Mononuclear cell (primary cell): ENCODE measurements at regions not wholly inside any gene's neighbourhood (a gene's known extent, or its start where the extent isn't known, plus 50 kb on each side); places are given as distances from the start of the nearest gene placed in this dataset.

Experiments
- H3K27me3 ChIP-seq: 2 replicates; pipeline ENCODE4 v1.6.0; 2011; ENCODE audit warnings: low read length, control low read depth; ENCODE audit not compliant: insufficient read depth
- H3K4me1 ChIP-seq: 2 replicates; pipeline ENCODE4 v1.5.1; 2011; ENCODE audit warnings: mild to moderate bottlenecking, low read length, control low read depth; ENCODE audit not compliant: insufficient read depth
- H3K4me3 ChIP-seq: 2 replicates; pipeline ENCODE4 v1.5.1; 2011; ENCODE audit warnings: mild to moderate bottlenecking, low read length, moderate library complexity
- H3K9me3 ChIP-seq: 2 replicates; pipeline ENCODE4 v1.5.1; 2011; ENCODE audit warnings: low read depth, mild to moderate bottlenecking, control low read depth, low read length

DNA sequence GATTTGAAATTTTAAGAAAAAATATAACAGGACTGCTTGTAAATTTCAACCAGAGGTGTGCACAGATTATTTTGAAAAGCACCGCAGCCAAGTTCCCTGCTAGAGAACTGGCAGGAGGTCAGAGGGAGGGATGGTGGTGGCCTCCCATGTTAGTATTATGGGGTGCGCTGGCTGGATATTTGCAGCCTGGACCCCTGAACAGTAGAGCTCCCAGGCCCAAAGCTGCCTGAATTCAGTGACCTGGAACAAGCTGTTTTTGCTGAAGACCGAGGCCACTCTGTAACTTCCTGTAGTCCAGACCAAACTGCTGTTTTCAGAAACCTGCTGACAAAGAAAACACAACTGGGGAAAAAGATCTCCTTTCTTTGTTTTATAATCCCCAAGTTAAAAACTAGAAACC, 314.3 kb downstream of the TNS1 start:
- H3K4me3 ChIP-seq: no peak overlapping the region

GRCh38 chr2:217687771-217688170, 315.0 kb downstream of the TNS1 start:
- Histone ChIP-seq H3K27me3 (no peaks in the 10 kb centered on the region), H3K4me3 (no peak overlapping the region), H3K4me1 (no peaks in the 10 kb centered on the region), H3K9me3 (no peaks in the 10 kb centered on the region)

More for the DNA sequence above, 314.3 kb downstream of the TNS1 start:
- H3K27me3 ChIP-seq: no peaks in the 10 kb centered on the region
- H3K4me1 ChIP-seq: no peaks in the 10 kb centered on the region
- no peaks in the 10 kb centered on the region for H3K9me3 ChIP-seq

DNA sequence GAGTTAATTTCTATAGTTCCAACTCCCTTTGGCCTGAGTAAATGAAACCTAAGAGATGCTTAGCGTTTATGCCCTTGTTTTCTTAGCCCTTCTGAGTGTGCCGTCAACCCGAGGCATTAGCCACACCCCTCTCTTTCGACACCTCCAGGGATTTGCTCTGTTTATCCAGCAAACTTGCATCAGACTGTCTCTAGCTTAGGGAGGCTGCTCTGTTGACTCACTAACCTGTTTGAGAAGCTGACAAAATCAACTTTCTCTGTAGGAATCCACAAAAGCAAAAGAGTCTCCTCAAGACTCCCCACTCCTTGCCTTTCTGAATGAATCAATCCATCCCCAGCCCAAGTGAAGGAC, 317.6 kb downstream of the TNS1 start:
- H3K4me1 ChIP-seq: no peaks in the 10 kb centered on the region

DNA sequence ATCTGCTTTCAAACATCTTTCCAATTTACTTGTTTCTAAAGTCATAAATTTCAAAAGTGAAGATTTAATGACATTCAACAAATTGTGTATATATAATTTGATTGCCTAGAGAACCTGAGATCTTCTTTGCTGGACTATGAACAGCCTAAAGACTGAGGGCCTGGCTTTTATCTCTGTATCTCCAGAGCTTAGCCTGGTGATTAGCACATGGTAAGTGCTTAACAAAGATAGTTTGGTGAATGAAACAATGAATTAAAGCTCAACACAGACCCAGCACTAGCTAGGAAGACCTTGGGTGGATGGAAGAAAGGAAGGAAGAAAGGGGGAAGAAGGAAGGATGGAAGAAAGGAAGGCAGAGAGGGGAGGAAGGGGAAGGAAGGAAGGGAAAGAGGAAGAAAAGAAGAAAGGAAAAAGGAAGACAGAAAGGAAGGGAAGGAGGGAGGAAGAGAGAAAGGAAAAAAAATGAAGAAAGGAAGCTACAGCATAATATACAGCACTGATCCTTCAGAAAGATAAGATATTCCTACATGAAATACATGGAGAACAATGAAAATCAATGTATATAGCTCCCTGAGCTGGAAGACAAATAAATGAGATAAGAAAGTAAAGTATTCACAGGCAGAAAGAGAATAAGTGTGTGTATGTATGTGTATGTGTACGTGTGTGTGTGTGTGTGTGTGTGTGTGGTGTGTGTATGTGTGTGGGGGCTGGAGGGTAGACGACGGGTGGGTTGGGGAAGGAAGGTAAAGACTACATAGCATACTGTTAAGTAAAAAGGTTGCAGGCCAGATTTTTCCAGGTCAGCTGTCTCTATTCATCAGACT, 318.2 kb downstream of the TNS1 start:
- H3K4me1 ChIP-seq: no peaks in the 10 kb centered on the region
- H3K9me3 ChIP-seq: no peaks in the 10 kb centered on the region
- no peak overlapping the region for H3K4me3 ChIP-seq
- no peaks in the 10 kb centered on the region for H3K27me3 ChIP-seq

More for the DNA sequence above, 317.6 kb downstream of the TNS1 start:
- H3K4me3 ChIP-seq: no peak overlapping the region
- H3K9me3 ChIP-seq: no peaks in the 10 kb centered on the region
- H3K27me3 ChIP-seq: no peaks in the 10 kb centered on the region

GRCh38 chr2:217683106-217683870, 319.5 kb downstream of the TNS1 start:
- H3K4me3 ChIP-seq: no peak overlapping the region
- no peaks in the 10 kb centered on the region for H3K9me3 ChIP-seq
- H3K4me1 ChIP-seq: no peaks in the 10 kb centered on the region
- H3K27me3 ChIP-seq: no peaks in the 10 kb centered on the region

GRCh38 chr2:217681791-217682190, 321.0 kb downstream of the TNS1 start:
- H3K4me1 ChIP-seq: no peaks in the 10 kb centered on the region

GRCh38 chr2:217680381-217680780, 322.4 kb downstream of the TNS1 start:
- H3K27me3 ChIP-seq: no peaks in the 10 kb centered on the region
- no peak overlapping the region for H3K4me3 ChIP-seq
- no peaks in the 10 kb centered on the region for H3K4me1 ChIP-seq
- no peaks in the 10 kb centered on the region for H3K9me3 ChIP-seq

More at GRCh38 chr2:217681791-217682190, 321.0 kb downstream of the TNS1 start:
- no peaks in the 10 kb centered on the region for H3K9me3 ChIP-seq
- no peaks in the 10 kb centered on the region for H3K27me3 ChIP-seq
- no peak overlapping the region for H3K4me3 ChIP-seq

DNA sequence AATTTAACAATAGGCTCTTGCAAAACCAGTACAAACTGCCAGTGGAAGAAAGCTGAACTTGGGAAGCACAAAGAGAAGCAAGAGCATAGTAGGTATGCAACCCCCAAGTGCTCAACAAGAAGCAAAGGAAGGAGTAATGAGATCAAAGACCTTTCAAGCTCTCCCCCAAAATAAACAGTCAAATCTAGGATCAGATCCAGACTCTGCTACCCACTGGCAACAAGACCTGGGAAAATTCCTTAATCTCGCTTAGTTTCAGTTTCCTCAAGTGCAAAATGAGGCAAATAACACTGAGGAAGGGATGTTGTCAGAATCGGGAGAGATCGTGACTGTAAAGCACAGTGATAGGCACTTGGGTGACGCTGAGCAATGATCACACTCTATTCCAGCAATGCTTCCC, 329.2 kb downstream of the TNS1 start:
- no peaks in the 10 kb centered on the region for H3K27me3 ChIP-seq
- H3K4me1 ChIP-seq: no peaks in the 10 kb centered on the region
- no peaks in the 10 kb centered on the region for H3K9me3 ChIP-seq
- no peak overlapping the region for H3K4me3 ChIP-seq

DNA sequence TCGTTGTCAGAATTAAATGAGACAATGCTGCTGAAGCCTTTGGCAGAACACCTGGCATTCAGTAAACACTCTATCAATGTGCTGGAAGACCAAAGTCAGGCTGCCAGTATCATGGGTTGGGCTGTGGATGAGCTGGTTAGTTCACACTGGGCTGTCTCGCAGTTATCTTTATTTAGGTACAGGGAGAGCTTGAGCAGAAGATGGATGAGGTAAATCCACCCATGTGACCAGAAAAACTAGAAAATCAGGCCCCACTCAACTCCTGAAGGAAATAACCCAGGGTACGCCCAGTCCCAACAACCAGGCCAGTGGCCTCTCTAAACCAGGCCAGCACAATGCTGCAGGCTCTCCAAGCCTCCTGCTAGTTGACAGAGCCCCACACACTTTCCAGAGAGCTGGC, 330.3 kb downstream of the TNS1 start:
- H3K4me1 ChIP-seq: no peaks in the 10 kb centered on the region
- no peak overlapping the region for H3K4me3 ChIP-seq
- no peaks in the 10 kb centered on the region for H3K9me3 ChIP-seq
- H3K27me3 ChIP-seq: no peaks in the 10 kb centered on the region

- H3K4me3 ChIP-seq: no peak overlapping the region
- H3K9me3 ChIP-seq: no peaks in the 10 kb centered on the region
- no peaks in the 10 kb centered on the region for H3K27me3 ChIP-seq
- no peaks in the 10 kb centered on the region for H3K4me1 ChIP-seq
These were observed 330.9 kb downstream of the TNS1 start for GRCh38 chr2:217671871-217672270.

- H3K9me3 ChIP-seq: no peaks in the 10 kb centered on the region
- peaks cover 3% of the 10 kb centered on the region for H3K27me3 ChIP-seq
- no peaks in the 10 kb centered on the region for H3K4me1 ChIP-seq
- H3K4me3 ChIP-seq: no peak overlapping the region
These were observed 331.7 kb downstream of the TNS1 start for GRCh38 chr2:217671075-217671474.

DNA sequence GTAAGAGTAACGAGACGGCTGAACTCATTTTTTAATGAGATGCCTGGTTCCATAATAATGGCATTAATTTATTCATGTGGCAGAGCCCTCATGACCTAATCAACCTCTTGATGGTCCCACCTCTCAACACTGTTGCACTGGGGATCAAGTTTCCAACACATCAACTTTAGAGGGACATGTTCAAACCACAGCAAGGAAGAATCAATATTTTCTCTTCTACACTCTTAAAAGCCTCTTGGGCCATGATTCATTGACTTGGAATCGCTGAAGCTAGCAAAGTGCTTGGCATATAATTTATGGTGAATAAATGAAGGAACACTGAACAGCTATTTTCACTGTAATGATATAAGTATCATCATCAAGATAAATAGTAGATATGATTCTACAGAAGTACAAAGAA, 333.0 kb downstream of the TNS1 start:
- H3K4me1 ChIP-seq: no peaks in the 10 kb centered on the region

GRCh38 chr2:217667512-217667911, 335.3 kb downstream of the TNS1 start:
- Histone ChIP-seq H3K27me3 (peaks cover 3% of the 10 kb centered on the region), H3K9me3 (no peaks in the 10 kb centered on the region), H3K4me1 (no peaks in the 10 kb centered on the region), H3K4me3 (no peak overlapping the region)

More for the DNA sequence above, 333.0 kb downstream of the TNS1 start:
- peaks cover 3% of the 10 kb centered on the region for H3K27me3 ChIP-seq
- no peak overlapping the region for H3K4me3 ChIP-seq
- no peaks in the 10 kb centered on the region for H3K9me3 ChIP-seq

- Histone ChIP-seq H3K9me3 (no peaks in the 10 kb centered on the region), H3K27me3 (peaks cover 3% of the 10 kb centered on the region), H3K4me1 (no peaks in the 10 kb centered on the region), H3K4me3 (no peak overlapping the region)
These were observed 335.8 kb downstream of the TNS1 start for GRCh38 chr2:217667035-217667434.

- no peaks in the 10 kb centered on the region for H3K4me1 ChIP-seq
- peaks cover 3% of the 10 kb centered on the region for H3K27me3 ChIP-seq
- no peak overlapping the region for H3K4me3 ChIP-seq
- no peaks in the 10 kb centered on the region for H3K9me3 ChIP-seq
These were observed 336.5 kb downstream of the TNS1 start for GRCh38 chr2:217666338-217666737.
